HepG2 (cell line): ENCODE measurements at regions not wholly inside any gene's neighbourhood (a gene's known extent, or its start where the extent isn't known, plus 50 kb on each side); places are given as distances from the start of the nearest gene placed in this dataset.

ENCODE experiments used
- AHDC1 ChIP-seq: sonication (generic); formaldehyde crosslinking; IDR thresholded peaks from 2 replicates; pipeline ENCODE4 v1.5.1; 2020; ENCODE audit warnings: mild to moderate bottlenecking, missing genetic modification reagents, borderline replicate concordance
- BRCA1 ChIP-seq: sonication (generic); formaldehyde crosslinking; IDR thresholded peaks from 2 replicates; pipeline ENCODE4 v1.4.0; 2020; ENCODE audit warnings: missing genetic modification reagents
- CTCF ChIP-seq: sonication (generic); formaldehyde crosslinking; IDR thresholded peaks from 2 replicates; pipeline ENCODE4 v1.5.0; 2020; ENCODE audit warnings: mild to moderate bottlenecking, missing genetic modification reagents, moderate library complexity
- SIN3B ChIP-seq: fragments of 150-350 bp; IDR thresholded peaks from 2 replicates; pipeline ENCODE4 v1.6.1; 2014; ENCODE audit warnings: low read length
- ZNF460 ChIP-seq: sonication (generic); formaldehyde crosslinking; IDR thresholded peaks from 2 replicates; pipeline ENCODE4 v1.5.1; 2020; ENCODE audit warnings: missing genetic modification reagents, mild to moderate bottlenecking, borderline replicate concordance
- ZSCAN30 ChIP-seq: sonication (generic); formaldehyde crosslinking; IDR thresholded peaks from 2 replicates; pipeline ENCODE4 v1.5.0; 2020; ENCODE audit warnings: mild to moderate bottlenecking, missing genetic modification reagents
- TF ChIP-seq, protein P1 (sequence below), 2 experiments: fragments of 450-650 bp in 1 of 2; sonication (generic) in 1 of 2; formaldehyde crosslinking; IDR thresholded peaks; 2 replicates each; pipeline versions ENCODE4 v1.5.0 to v1.8.0; 2020 to 2022; ENCODE audit warnings: mild to moderate bottlenecking in 1 of 2, missing genetic modification reagents in 1 of 2

GRCh38 chr13:54033323-54033861 lies 1004.8 kb downstream of the OLFM4 start:
- TF ChIP-seq BRCA1 (CRISPR knock-in tag) (no peak), ZNF460 (no peak), CTCF (CRISPR knock-in tag) (no peak), AHDC1 (no peak), ZSCAN30 (CRISPR knock-in tag) (no peak), SIN3B (no peak)
- TF ChIP-seq, protein P1, sequence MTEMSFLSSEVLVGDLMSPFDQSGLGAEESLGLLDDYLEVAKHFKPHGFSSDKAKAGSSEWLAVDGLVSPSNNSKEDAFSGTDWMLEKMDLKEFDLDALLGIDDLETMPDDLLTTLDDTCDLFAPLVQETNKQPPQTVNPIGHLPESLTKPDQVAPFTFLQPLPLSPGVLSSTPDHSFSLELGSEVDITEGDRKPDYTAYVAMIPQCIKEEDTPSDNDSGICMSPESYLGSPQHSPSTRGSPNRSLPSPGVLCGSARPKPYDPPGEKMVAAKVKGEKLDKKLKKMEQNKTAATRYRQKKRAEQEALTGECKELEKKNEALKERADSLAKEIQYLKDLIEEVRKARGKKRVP (CRISPR knock-in tag; IDR thresholded peaks at IDR 0.05) = no peak
